Spleen (tissue), 11 donors: ENCODE measurements at regions not wholly inside any gene's neighbourhood (a gene's known extent, or its start where the extent isn't known, plus 50 kb on each side); places are given as distances from the start of the nearest gene placed in this dataset.

Source experiments
- DNase-seq: peaks from one replicate; pipeline ENCODE4 v3.0.0-alpha.2; 2020
- H3K27ac ChIP-seq, 8 donors: fragments of 200-600 bp; sonication (generic) in 7 of 8; 1 replicate in 4 of 8; 2 replicates in 4 of 8; pipeline versions ENCODE4 v1.5.0 to v1.8.0; 2016 to 2021; ENCODE audit warnings: inconsistent platforms in 4 of 8, mild to moderate bottlenecking in 4 of 8, moderate library complexity in 1 of 8
- H3K27me3 ChIP-seq, 7 donors: fragments of 200-600 bp; sonication (generic) in 6 of 7; replicated peaks in 1 of 7; 1 replicate in 4 of 7; 2 replicates in 3 of 7; pipeline versions ENCODE4 v1.5.0 to v1.8.0; 2016 to 2021; ENCODE audit warnings: inconsistent platforms in 3 of 7, mild to moderate bottlenecking in 1 of 7
- H3K36me3 ChIP-seq, 6 donors: fragments of 200-600 bp; sonication (generic) in 5 of 6; 1 replicate in 4 of 6; 2 replicates in 2 of 6; pipeline versions ENCODE4 v1.5.0 to v1.8.0; 2016 to 2021; ENCODE audit warnings: inconsistent platforms in 2 of 6
- H3K4me1 ChIP-seq, 6 donors: fragments of 200-600 bp; sonication (generic) in 5 of 6; 1 replicate in 3 of 6; 2 replicates in 3 of 6; pipeline versions ENCODE4 v1.5.0 to v1.8.0; 2016 to 2021; ENCODE audit warnings: inconsistent platforms in 3 of 6
- H3K4me3 ChIP-seq, 8 donors: fragments of 200-600 bp; sonication (generic) in 7 of 8; 1 replicate in 4 of 8; 2 replicates in 4 of 8; pipeline versions ENCODE4 v1.5.0 to v1.8.0; 2016 to 2021; ENCODE audit warnings: inconsistent platforms in 4 of 8, mild to moderate bottlenecking in 4 of 8, moderate library complexity in 2 of 8
- H3K9me3 ChIP-seq, 8 donors: fragments of 200-600 bp; sonication (generic) in 7 of 8; 1 replicate in 4 of 8; 2 replicates in 4 of 8; pipeline versions ENCODE4 v1.5.0 to v1.8.0; 2016 to 2021; ENCODE audit warnings: inconsistent platforms in 4 of 8
- POLR2A ChIP-seq, 3 donors: fragments of 450-650 bp; IDR thresholded peaks; one replicate each; pipeline ENCODE4 v1.5.1; 2017; ENCODE audit warnings: antibody characterized with exemption in 3 of 3, mild to moderate bottlenecking in 1 of 3
- POLR2AphosphoS5 ChIP-seq, 3 donors: sonication (generic); formaldehyde crosslinking; IDR thresholded peaks; one replicate each; pipeline ENCODE4 v1.5.1; 2017; ENCODE audit warnings: antibody characterized with exemption in 3 of 3
- WGBS, 5 donors: extraction: QIAGEN DNeasy Blood & Tissue Kit in 3 of 5; methylation state at CpG; one replicate each; pipeline versions ENCODE4 v1.1.5 to v1.1.7; 2013 to 2018; 5-methylcytosine and 5-hydroxymethylcytosine counted together
- intact Hi-C: fragments of 100-400 bp; cut with DNase I; formaldehyde crosslinking; loops from one replicate; pipeline ENCODE4 v1.15.0; 2023; ENCODE audit warnings: low total_unique reads
- TF ChIP-seq, protein P1 (sequence below), 11 experiments: fragments of 200-600 bp in 7 of 11; fragments of 450-650 bp in 4 of 11; sonication (generic) in 4 of 11; IDR thresholded peaks in 8 of 11; conservative IDR thresholded peaks in 3 of 11; 1 replicate in 7 of 11; 2 replicates in 4 of 11; pipeline versions ENCODE4 v1.4.0 to v1.8.0; 2016 to 2021; ENCODE audit warnings: antibody characterized with exemption in 11 of 11, inconsistent platforms in 4 of 11, mild to moderate bottlenecking in 1 of 11
- donor health status: healthy with polysubstance abuse.
- donor health status: DM: no; HTN: no; CAD: no; lungs with moderate emphysema.
- donor health status: DM: no; HTN: no; CAD: no.
- donor health status: Bipolar disorder and iron deficiency.
- donor health status: healthy.
- donor health status: DM: no; HTN: no; CAD: no.
- donor health status: DM: yes; HTN: yes; CAD: no.

DNA sequence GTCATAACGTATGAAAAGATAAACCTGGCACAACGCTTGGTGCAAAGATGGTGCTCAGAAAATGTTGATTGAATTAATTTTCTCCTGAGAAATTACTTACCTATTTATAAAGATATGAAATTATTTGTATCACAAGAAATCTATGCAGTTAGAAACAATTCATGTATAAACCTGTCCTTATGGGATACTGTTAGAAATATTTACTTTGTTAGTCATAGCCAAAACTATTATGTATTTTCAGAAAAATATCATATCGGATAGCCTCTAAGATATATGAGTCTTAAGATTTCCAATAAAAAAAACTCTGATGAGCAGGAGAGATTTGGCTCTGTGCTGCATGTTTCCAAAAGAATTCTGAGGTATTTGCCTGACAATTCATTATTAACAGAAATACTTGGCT is 880.7 kb downstream of the LRRTM4 start:
- no peaks in the 10 kb centered on the region for H3K4me1 ChIP-seq
- no peaks in the 10 kb centered on the region for H3K27me3 ChIP-seq
- intact Hi-C loops: no loop called here
- WGBS, 5 donors: 84 to 93% (median 88%) methylated on average over 3 of the region's 3 CpGs
- no peak for DNase-seq
- H3K4me3 ChIP-seq: no peak overlapping the region
- TF ChIP-seq POLR2A (IDR thresholded peaks at IDR 0.05) (no peak), POLR2AphosphoS5 (IDR thresholded peaks at IDR 0.05) (no peak)
- TF ChIP-seq, protein P1, sequence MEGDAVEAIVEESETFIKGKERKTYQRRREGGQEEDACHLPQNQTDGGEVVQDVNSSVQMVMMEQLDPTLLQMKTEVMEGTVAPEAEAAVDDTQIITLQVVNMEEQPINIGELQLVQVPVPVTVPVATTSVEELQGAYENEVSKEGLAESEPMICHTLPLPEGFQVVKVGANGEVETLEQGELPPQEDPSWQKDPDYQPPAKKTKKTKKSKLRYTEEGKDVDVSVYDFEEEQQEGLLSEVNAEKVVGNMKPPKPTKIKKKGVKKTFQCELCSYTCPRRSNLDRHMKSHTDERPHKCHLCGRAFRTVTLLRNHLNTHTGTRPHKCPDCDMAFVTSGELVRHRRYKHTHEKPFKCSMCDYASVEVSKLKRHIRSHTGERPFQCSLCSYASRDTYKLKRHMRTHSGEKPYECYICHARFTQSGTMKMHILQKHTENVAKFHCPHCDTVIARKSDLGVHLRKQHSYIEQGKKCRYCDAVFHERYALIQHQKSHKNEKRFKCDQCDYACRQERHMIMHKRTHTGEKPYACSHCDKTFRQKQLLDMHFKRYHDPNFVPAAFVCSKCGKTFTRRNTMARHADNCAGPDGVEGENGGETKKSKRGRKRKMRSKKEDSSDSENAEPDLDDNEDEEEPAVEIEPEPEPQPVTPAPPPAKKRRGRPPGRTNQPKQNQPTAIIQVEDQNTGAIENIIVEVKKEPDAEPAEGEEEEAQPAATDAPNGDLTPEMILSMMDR (IDR thresholded peaks at IDR 0.05 in 8 of 11, conservative IDR thresholded peaks at IDR 0.05 in 3 of 11): no peak
- H3K36me3 ChIP-seq: no peaks in the 10 kb centered on the region
- peaks cover 0 to 33% (median 25%) of the 10 kb centered on the region in 8 donors for H3K9me3 ChIP-seq
- H3K27ac ChIP-seq: no peak overlapping the region

- no peak overlapping the region for H3K4me3 ChIP-seq
- TF ChIP-seq, protein P1 (IDR thresholded peaks at IDR 0.05 in 8 of 11, conservative IDR thresholded peaks at IDR 0.05 in 3 of 11): no peak
- TF ChIP-seq POLR2AphosphoS5 (IDR thresholded peaks at IDR 0.05) (no peak), POLR2A (IDR thresholded peaks at IDR 0.05) (no peak)
- peaks cover 0 to 29% (median 24%) of the 10 kb centered on the region in 8 donors for H3K9me3 ChIP-seq
- DNase-seq: no peak
- H3K27ac ChIP-seq: no peak overlapping the region
- 66 to 97% (median 76%) methylated on average over 1 of the region's 1 CpG for WGBS, 5 donors
- H3K36me3 ChIP-seq: no peaks in the 10 kb centered on the region
- no peaks in the 10 kb centered on the region for H3K4me1 ChIP-seq
- no peaks in the 10 kb centered on the region for H3K27me3 ChIP-seq
- intact Hi-C loops: no loop called here
Observed at GRCh38 chr2:76640905-76641304, 881.3 kb downstream of the LRRTM4 start.

GRCh38 chr2:76639171-76639680 is 883.0 kb downstream of the LRRTM4 start:
- Histone ChIP-seq H3K27me3 (no peaks in the 10 kb centered on the region), H3K36me3 (no peaks in the 10 kb centered on the region), H3K27ac (no peak overlapping the region), H3K4me1 (no peaks in the 10 kb centered on the region), H3K9me3 (peaks cover 0 to 17% (median 10%) of the 10 kb centered on the region in 8 donors), H3K4me3 (no peak overlapping the region)
- no peak for DNase-seq
- 81 to 86% (median 83%) methylated on average over 5 of the region's 5 CpGs for WGBS, 5 donors
- intact Hi-C loops: no loop called here
- TF ChIP-seq POLR2AphosphoS5 (IDR thresholded peaks at IDR 0.05) (no peak), POLR2A (IDR thresholded peaks at IDR 0.05) (no peak)
- TF ChIP-seq, protein P1 (IDR thresholded peaks at IDR 0.05 in 8 of 11, conservative IDR thresholded peaks at IDR 0.05 in 3 of 11): no peak

DNA sequence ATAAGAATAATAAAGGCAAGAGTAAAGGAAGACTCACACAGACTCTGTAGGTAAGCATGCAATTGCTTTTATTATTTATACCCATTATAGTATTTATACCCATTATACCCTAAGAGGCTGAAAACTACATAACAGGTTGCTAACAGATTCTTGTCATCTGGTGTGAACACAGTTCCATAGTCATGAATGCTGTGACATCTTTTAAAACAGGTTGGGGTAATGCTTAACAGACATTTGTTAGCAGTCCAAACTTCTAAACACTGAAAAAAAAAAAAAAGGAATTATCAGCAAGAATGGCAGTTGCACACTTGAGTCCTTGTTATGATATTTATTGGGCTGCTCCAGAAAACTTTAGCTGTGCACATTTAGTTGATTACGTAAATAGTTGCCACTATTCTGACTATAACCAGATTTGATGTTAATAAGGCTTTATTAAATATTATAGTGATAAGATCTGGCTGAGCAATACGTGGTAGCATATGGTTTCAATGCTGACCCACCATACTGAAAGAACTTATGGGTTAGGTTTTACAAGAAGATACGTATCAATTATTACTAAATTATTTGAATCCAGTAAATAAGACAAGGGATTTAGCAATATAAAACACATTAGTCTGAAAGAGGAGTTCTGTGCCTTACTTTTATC is 888.8 kb downstream of the LRRTM4 start:
- Histone ChIP-seq H3K27ac (no peak overlapping the region), H3K27me3 (no peaks in the 10 kb centered on the region)

More for the DNA sequence above, 888.8 kb downstream of the LRRTM4 start:
- no peaks in the 10 kb centered on the region for H3K4me1 ChIP-seq
- TF ChIP-seq, protein P1 (IDR thresholded peaks at IDR 0.05 in 8 of 11, conservative IDR thresholded peaks at IDR 0.05 in 3 of 11): no peak
- TF ChIP-seq POLR2A (IDR thresholded peaks at IDR 0.05) (no peak), POLR2AphosphoS5 (IDR thresholded peaks at IDR 0.05) (no peak)
- peaks cover 0 to 11% (median 0%) of the 10 kb centered on the region in 8 donors for H3K9me3 ChIP-seq
- DNase-seq: no peak
- WGBS, 5 donors: 80 to 86% (median 83%) methylated on average over 3 of the region's 3 CpGs
- no peaks in the 10 kb centered on the region for H3K36me3 ChIP-seq
- intact Hi-C loops: no loop called here
- no peak overlapping the region for H3K4me3 ChIP-seq
